A549 (cell line): ENCODE measurements at regions not wholly inside any gene's neighbourhood (a gene's known extent, or its start where the extent isn't known, plus 50 kb on each side); places are given as distances from the start of the nearest gene placed in this dataset.

ENCODE experiments used
- ATAC-seq, 2 experiments: fragments of 200-7000 bp in 1 of 2; fragments of >200 bp in 1 of 2; cut with Nextera tagmentation in 1 of 2; cut with Tn5 transposase in 1 of 2; 3 replicates each; pipeline versions ENCODE4 v1.8.0 to v1.9.1; 2018 to 2020; ENCODE audit warnings: mild to moderate bottlenecking in 1 of 2, moderate library complexity in 1 of 2
- CTCF ChIA-PET: fragments of 300-600 bp; sonication (Branson Sonifier 250); formaldehyde crosslinking; extraction: SDS; loops from one replicate; lab custom pipeline; 2021; ENCODE audit warnings: antibody characterized with exemption, inconsistent platforms; lab: Yijun Ruan, JAX
- POLR2A ChIA-PET: fragments of 350-600 bp; formaldehyde crosslinking; extraction: SDS; loops from one replicate; lab custom pipeline; 2021; ENCODE audit warnings: antibody characterized with exemption, inconsistent platforms; lab: Yijun Ruan, JAX
- DNase-seq, 2 experiments: peaks; one replicate each; pipeline versions ENCODE4 v3.0.0 to v3.0.0-alpha.2; 2011 to 2016; ENCODE audit warnings: low read depth in 1 of 2, low spot score in 1 of 2
- FAIRE-seq: peaks from 2 replicates; lab custom pipeline; 2011; peaks lifted over from hg19 to GRCh38; lab: Jason Lieb, UNC
- H3K27ac ChIP-seq, 2 experiments: fragments of >200 bp; sonication (Bioruptor Twin); formaldehyde crosslinking; 3 replicates each; pipeline ENCODE4 v1.5.1; 2016 to 2017
- H3K4me1 ChIP-seq: fragments of >200 bp; sonication (Bioruptor Twin); formaldehyde crosslinking; 3 replicates; pipeline ENCODE4 v1.6.1; 2016
- H3K4me2 ChIP-seq: fragments of >200 bp; sonication (Bioruptor Twin); formaldehyde crosslinking; 3 replicates; pipeline ENCODE4 v1.6.1; 2016
- H3K4me3 ChIP-seq: fragments of >200 bp; sonication (Bioruptor Twin); formaldehyde crosslinking; 3 replicates; pipeline ENCODE4 v1.5.1; 2016
- H3K9me3 ChIP-seq: fragments of >200 bp; sonication (Bioruptor Twin); formaldehyde crosslinking; 3 replicates; pipeline ENCODE4 v1.6.1; 2016
- BHLHE40 ChIP-seq: IDR thresholded peaks from 2 replicates; pipeline ENCODE4 v1.6.1; 2012; ENCODE audit warnings: low read depth, low read length, inconsistent platforms
- CEBPB ChIP-seq, 2 experiments: fragments of >200 bp in 1 of 2; sonication (Bioruptor Twin) in 1 of 2; formaldehyde crosslinking in 1 of 2; IDR thresholded peaks; 2 replicates each; pipeline ENCODE4 v1.6.1; 2012 to 2016
- CHD2 ChIP-seq: fragments of 150-350 bp; IDR thresholded peaks from 2 replicates; pipeline ENCODE4 v1.6.1; 2014; ENCODE audit warnings: low read length; ENCODE audit not compliant: partially characterized antibody
- EP300 ChIP-seq, 2 experiments: fragments of >200 bp; sonication (Bioruptor Twin); formaldehyde crosslinking; IDR thresholded peaks; 2 replicates in 1 of 2; 3 replicates in 1 of 2; pipeline ENCODE4 v1.6.1; 2016 to 2017
- FOXS1 ChIP-seq: fragments of 250-450 bp; sonication (Bioruptor Pico); IDR thresholded peaks from 2 replicates; pipeline ENCODE4 v1.5.0; 2020; ENCODE audit warnings: mild to moderate bottlenecking, moderate library complexity
- HDAC2 ChIP-seq: fragments of 200-600 bp; sonication (generic); IDR thresholded peaks from 2 replicates; pipeline ENCODE4 v1.6.1; 2016
- HOXB13 ChIP-seq: fragments of 250-450 bp; sonication (Bioruptor Pico); IDR thresholded peaks from 2 replicates; pipeline ENCODE4 v1.5.0; 2020; ENCODE audit warnings: low read depth, mild to moderate bottlenecking, moderate library complexity
- HOXB5 ChIP-seq: fragments of 250-450 bp; sonication (Bioruptor Pico); IDR thresholded peaks from 2 replicates; pipeline ENCODE4 v1.5.0; 2020; ENCODE audit warnings: mild to moderate bottlenecking, moderate library complexity
- JUN ChIP-seq, 2 experiments: fragments of >200 bp; sonication (Bioruptor Twin); formaldehyde crosslinking; IDR thresholded peaks; 2 replicates in 1 of 2; 3 replicates in 1 of 2; pipeline ENCODE4 v1.6.1; 2016 to 2017
- KDM1A ChIP-seq: fragments of 200-600 bp; sonication (generic); IDR thresholded peaks from 2 replicates; pipeline ENCODE4 v1.6.1; 2016; ENCODE audit warnings: low read depth, mild to moderate bottlenecking
- KDM5A ChIP-seq: fragments of 200-600 bp; sonication (generic); IDR thresholded peaks from 2 replicates; pipeline ENCODE4 v1.6.1; 2016; ENCODE audit warnings: antibody characterized with exemption, mild to moderate bottlenecking
- RAD21 ChIP-seq, 2 experiments: fragments of >200 bp in 1 of 2; sonication (Bioruptor Twin) in 1 of 2; formaldehyde crosslinking in 1 of 2; IDR thresholded peaks in 1 of 2; conservative IDR thresholded peaks in 1 of 2; 2 replicates in 1 of 2; 3 replicates in 1 of 2; pipeline ENCODE4 v1.6.1; 2012 to 2018; ENCODE audit warnings: inconsistent platforms in 1 of 2
- RFX5 ChIP-seq: fragments of 450-650 bp; IDR thresholded peaks from 2 replicates; pipeline ENCODE4 v1.7.1; 2014; ENCODE audit warnings: antibody characterized with exemption, mild to moderate bottlenecking, moderate library complexity
- SMC3 ChIP-seq: fragments of >200 bp; sonication (Bioruptor Twin); formaldehyde crosslinking; IDR thresholded peaks from 3 replicates; pipeline ENCODE4 v1.6.1; 2018; ENCODE audit warnings: inconsistent platforms
- ZNF302 ChIP-seq: fragments of 250-450 bp; sonication (Bioruptor Pico); IDR thresholded peaks from 2 replicates; pipeline ENCODE4 v1.9.0; 2021; ENCODE audit warnings: inconsistent platforms, mild to moderate bottlenecking, moderate library complexity
- WGBS: methylation state at CpG from one replicate; pipeline ENCODE4 v1.1.6; 2017; ENCODE audit errors: missing lambda C conversion rate; 5-methylcytosine and 5-hydroxymethylcytosine counted together
- TF ChIP-seq, protein P1 (sequence below): fragments of >200 bp; sonication (Bioruptor Twin); formaldehyde crosslinking; IDR thresholded peaks from 3 replicates; pipeline ENCODE4 v1.6.1; 2016
- TF ChIP-seq, protein P2 (sequence below): IDR thresholded peaks from 2 replicates; pipeline ENCODE4 v1.6.1; 2012; ENCODE audit warnings: low read depth, borderline replicate concordance
- TF ChIP-seq, protein P3 (sequence below): IDR thresholded peaks from 2 replicates; pipeline ENCODE4 v1.6.1; 2012
- TF ChIP-seq, protein P4 (sequence below): fragments of >200 bp; sonication (Bioruptor Twin); formaldehyde crosslinking; IDR thresholded peaks from 3 replicates; pipeline ENCODE4 v1.5.1; 2016
- TF ChIP-seq, protein P5 (sequence below): fragments of 250-450 bp; sonication (Bioruptor Pico); IDR thresholded peaks from 2 replicates; pipeline ENCODE4 v1.5.0; 2021; ENCODE audit warnings: mild to moderate bottlenecking, moderate library complexity, borderline replicate concordance
- TF ChIP-seq, protein P6 (sequence below): fragments of 150-350 bp; IDR thresholded peaks from 2 replicates; pipeline ENCODE4 v1.6.1; 2014; ENCODE audit warnings: low read depth, mild to moderate bottlenecking, low read length

DNA sequence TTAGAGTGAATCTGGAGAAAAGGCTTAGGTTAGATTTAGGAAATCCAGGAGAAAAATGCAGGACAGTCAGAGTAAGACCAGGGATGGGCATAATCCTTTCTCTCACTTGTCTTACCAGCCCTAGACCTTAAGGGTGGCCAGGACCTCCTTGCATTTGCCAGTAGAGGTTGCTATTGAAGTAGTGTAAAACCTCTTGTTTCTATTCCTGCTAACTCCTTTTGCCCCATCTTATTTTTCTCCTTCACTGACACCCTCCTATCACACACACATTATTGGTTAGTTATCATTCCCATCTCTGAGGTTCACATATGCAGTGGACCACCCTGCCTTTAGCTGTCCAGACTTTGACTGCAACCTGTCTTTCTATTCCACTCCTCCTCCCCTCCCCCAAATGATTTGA, 75.0 kb upstream of the MACF1 start:
- ATAC-seq (peak; percentile 87 to 88), DNase-seq (peak in 1 of 2 experiments; percentile 53), FAIRE-seq (no peak)
- Histone ChIP-seq H3K4me1 (peaks cover 64% of the 10 kb centered on the region), H3K4me3 (no peak overlapping the region), H3K27ac (peak overlapping the region; percentile 59 to 65; a peak in 5 of 6 replicates), H3K4me2 (peak overlapping the region; percentile 61), H3K9me3 (no peaks in the 10 kb centered on the region)
- POLR2A ChIA-PET = no interaction called here
- CTCF ChIA-PET = interaction anchor here (0.9 to 5.2 kb wide), 10 partner anchors 16 to 131 kb away, joined by 3 to 68 read pairs (median 4); no protein-coding TSS in a partner anchor
- TF ChIP-seq KDM1A (no peak), FOXS1 (CRISPR knock-in tag) (no peak), SMC3 (peak; percentile 47; the same call in 2 of the 3 replicates), HOXB13 (CRISPR knock-in tag) (no peak), JUN (IDR thresholded peaks at IDR 0.05) (no peak), RFX5 (no peak), ZNF302 (CRISPR knock-in tag) (no peak), KDM5A (no peak), CEBPB (IDR thresholded peaks at IDR 0.05) (no peak), RAD21 (conservative IDR thresholded peaks at IDR 0.05 in 1 of 2, IDR thresholded peaks at IDR 0.05 in 1 of 2) (peak; percentile 60 to 64), HDAC2 (no peak), HOXB5 (CRISPR knock-in tag) (no peak), EP300 (IDR thresholded peaks at IDR 0.05) (no peak), CHD2 (no peak)
- TF ChIP-seq, protein P1, sequence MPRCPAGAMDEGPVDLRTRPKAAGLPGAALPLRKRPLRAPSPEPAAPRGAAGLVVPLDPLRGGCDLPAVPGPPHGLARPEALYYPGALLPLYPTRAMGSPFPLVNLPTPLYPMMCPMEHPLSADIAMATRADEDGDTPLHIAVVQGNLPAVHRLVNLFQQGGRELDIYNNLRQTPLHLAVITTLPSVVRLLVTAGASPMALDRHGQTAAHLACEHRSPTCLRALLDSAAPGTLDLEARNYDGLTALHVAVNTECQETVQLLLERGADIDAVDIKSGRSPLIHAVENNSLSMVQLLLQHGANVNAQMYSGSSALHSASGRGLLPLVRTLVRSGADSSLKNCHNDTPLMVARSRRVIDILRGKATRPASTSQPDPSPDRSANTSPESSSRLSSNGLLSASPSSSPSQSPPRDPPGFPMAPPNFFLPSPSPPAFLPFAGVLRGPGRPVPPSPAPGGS = no peak
- TF ChIP-seq, protein P2, sequence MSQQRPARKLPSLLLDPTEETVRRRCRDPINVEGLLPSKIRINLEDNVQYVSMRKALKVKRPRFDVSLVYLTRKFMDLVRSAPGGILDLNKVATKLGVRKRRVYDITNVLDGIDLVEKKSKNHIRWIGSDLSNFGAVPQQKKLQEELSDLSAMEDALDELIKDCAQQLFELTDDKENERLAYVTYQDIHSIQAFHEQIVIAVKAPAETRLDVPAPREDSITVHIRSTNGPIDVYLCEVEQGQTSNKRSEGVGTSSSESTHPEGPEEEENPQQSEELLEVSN = no peak
- TF ChIP-seq, protein P3, sequence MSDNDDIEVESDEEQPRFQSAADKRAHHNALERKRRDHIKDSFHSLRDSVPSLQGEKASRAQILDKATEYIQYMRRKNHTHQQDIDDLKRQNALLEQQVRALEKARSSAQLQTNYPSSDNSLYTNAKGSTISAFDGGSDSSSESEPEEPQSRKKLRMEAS = no peak
- TF ChIP-seq, protein P4, sequence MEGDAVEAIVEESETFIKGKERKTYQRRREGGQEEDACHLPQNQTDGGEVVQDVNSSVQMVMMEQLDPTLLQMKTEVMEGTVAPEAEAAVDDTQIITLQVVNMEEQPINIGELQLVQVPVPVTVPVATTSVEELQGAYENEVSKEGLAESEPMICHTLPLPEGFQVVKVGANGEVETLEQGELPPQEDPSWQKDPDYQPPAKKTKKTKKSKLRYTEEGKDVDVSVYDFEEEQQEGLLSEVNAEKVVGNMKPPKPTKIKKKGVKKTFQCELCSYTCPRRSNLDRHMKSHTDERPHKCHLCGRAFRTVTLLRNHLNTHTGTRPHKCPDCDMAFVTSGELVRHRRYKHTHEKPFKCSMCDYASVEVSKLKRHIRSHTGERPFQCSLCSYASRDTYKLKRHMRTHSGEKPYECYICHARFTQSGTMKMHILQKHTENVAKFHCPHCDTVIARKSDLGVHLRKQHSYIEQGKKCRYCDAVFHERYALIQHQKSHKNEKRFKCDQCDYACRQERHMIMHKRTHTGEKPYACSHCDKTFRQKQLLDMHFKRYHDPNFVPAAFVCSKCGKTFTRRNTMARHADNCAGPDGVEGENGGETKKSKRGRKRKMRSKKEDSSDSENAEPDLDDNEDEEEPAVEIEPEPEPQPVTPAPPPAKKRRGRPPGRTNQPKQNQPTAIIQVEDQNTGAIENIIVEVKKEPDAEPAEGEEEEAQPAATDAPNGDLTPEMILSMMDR = peak; percentile 38
- TF ChIP-seq, protein P5, sequence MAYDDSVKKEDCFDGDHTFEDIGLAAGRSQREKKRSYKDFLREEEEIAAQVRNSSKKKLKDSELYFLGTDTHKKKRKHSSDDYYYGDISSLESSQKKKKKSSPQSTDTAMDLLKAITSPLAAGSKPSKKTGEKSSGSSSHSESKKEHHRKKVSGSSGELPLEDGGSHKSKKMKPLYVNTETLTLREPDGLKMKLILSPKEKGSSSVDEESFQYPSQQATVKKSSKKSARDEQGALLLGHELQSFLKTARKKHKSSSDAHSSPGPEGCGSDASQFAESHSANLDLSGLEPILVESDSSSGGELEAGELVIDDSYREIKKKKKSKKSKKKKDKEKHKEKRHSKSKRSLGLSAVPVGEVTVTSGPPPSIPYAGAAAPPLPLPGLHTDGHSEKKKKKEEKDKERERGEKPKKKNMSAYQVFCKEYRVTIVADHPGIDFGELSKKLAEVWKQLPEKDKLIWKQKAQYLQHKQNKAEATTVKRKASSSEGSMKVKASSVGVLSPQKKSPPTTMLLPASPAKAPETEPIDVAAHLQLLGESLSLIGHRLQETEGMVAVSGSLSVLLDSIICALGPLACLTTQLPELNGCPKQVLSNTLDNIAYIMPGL = no peak
- TF ChIP-seq, protein P6, sequence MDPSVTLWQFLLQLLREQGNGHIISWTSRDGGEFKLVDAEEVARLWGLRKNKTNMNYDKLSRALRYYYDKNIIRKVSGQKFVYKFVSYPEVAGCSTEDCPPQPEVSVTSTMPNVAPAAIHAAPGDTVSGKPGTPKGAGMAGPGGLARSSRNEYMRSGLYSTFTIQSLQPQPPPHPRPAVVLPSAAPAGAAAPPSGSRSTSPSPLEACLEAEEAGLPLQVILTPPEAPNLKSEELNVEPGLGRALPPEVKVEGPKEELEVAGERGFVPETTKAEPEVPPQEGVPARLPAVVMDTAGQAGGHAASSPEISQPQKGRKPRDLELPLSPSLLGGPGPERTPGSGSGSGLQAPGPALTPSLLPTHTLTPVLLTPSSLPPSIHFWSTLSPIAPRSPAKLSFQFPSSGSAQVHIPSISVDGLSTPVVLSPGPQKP = no peak

DNA sequence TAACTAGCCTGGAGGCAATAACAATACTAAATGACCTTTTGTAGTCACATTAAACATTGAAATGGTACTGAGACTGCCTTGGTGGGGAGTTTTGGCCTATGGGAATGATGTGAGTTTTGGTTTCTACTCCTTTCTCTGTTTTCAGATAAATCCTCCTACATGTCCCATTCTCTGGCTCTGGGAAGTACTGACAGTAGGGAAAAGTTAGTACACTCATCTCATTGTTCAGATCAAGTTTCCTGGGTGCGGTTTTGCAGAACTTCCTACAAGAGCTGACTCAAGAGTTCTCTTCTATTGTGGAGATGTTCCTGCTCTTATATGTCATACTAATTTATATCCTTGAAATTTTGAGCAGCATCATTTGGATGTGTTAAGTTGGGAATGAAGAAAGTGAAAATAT, 74.2 kb upstream of the MACF1 start:
- TF ChIP-seq JUN (IDR thresholded peaks at IDR 0.05) (no peak), CEBPB (IDR thresholded peaks at IDR 0.05) (no peak), BHLHE40 (no peak)
- FAIRE-seq = no peak
- Histone ChIP-seq H3K27ac (peak overlapping the region; percentile 59 to 65; a peak in 5 of 6 replicates), H3K4me3 (no peak overlapping the region), H3K4me1 (peaks cover 64% of the 10 kb centered on the region), H3K4me2 (peak overlapping the region; percentile 61), H3K9me3 (no peaks in the 10 kb centered on the region)
- POLR2A ChIA-PET = no interaction called here
- 11% methylated on average over 1 of the region's 1 CpG for WGBS
- ATAC-seq = peak in 1 of 2 experiments; percentile 55; a peak in 3 of 6 replicates
- CTCF ChIA-PET = interaction anchor here (0.8 to 5.2 kb wide), 9 partner anchors 15 to 128 kb away, joined by 3 to 68 read pairs (median 4); no protein-coding TSS in a partner anchor
- DNase-seq = peak in 1 of 2 experiments; percentile 33
